HL-60 (cell line): ENCODE measurements at regions not wholly inside any gene's neighbourhood (a gene's known extent, or its start where the extent isn't known, plus 50 kb on each side); places are given as distances from the start of the nearest gene placed in this dataset.

Experiments
- CTCF ChIP-seq: IDR thresholded peaks from one replicate; pipeline ENCODE4 v1.5.1; 2011; ENCODE audit warnings: low read length, control low read depth, inconsistent platforms; ENCODE audit not compliant: insufficient read depth
- POLR2AphosphoS5 ChIP-seq: IDR thresholded peaks from 2 replicates; pipeline ENCODE4 v1.6.1; 2012; ENCODE audit warnings: low read depth
- REST ChIP-seq: IDR thresholded peaks from 2 replicates; pipeline ENCODE4 v1.6.1; 2012; ENCODE audit warnings: low read depth; ENCODE audit not compliant: insufficient replicate concordance

- TF ChIP-seq CTCF (no peak), REST (no peak), POLR2AphosphoS5 (no peak)
These were observed 62.2 kb upstream of the CCND2 start for GRCh38 chr12:4211372-4211771.
